ENCODE measurements at regions not wholly inside any gene's neighbourhood (a gene's known extent, or its start where the extent isn't known, plus 50 kb on each side); places are given as distances from the start of the nearest gene placed in this dataset.

GRCh38 chr2:5322396-5322795, 369.8 kb upstream of the SOX11 start:
- ATAC-seq (no peak), DNase-seq (no peak)
- Mint-ChIP-seq H3K9me3 (peaks cover 14% of the 10 kb centered on the region), H3K27ac (no peak overlapping the region), H3K27me3 (no peaks in the 10 kb centered on the region), H3K36me3 (ENCODE audit: low read depth) (no peaks in the 10 kb centered on the region), H3K4me3 (no peak overlapping the region), H3K4me1 (no peaks in the 10 kb centered on the region)

GRCh38 chr2:5325523-5325922, 366.7 kb upstream of the SOX11 start:
- Mint-ChIP-seq H3K27me3 (no peaks in the 10 kb centered on the region), H3K27ac (no peak overlapping the region), H3K9me3 (peaks cover 10% of the 10 kb centered on the region), H3K36me3 (ENCODE audit: low read depth) (no peaks in the 10 kb centered on the region), H3K4me3 (no peak overlapping the region), H3K4me1 (no peaks in the 10 kb centered on the region)
- DNase-seq (no peak), ATAC-seq (no peak)

DNA sequence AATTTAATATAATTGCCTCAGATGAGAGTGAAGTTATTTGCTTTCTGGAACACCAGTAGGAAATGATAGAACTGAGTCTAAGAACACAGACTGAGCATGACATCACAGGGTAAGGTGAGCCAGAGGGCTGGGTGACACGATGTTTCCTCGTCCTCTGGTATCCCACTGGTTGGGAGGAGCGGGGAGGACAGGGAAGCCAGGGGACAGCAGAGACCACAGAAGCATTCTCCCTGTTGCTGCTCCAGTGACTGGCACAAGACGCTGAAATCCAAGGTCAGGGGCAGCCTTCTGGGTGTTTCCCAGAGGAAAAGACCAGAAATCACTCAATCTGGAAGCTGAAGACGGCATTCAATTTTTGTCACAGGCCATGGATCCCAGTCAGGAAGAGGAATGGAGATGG, 363.4 kb upstream of the SOX11 start:
- H3K27me3 Mint-ChIP-seq, result no peaks in the 10 kb centered on the region
- no peaks in the 10 kb centered on the region for H3K4me1 Mint-ChIP-seq
- no peaks in the 10 kb centered on the region for H3K36me3 Mint-ChIP-seq (ENCODE audit: low read depth)
- no peak overlapping the region for H3K4me3 Mint-ChIP-seq
- H3K27ac Mint-ChIP-seq, result no peak overlapping the region
- no peak for ATAC-seq
- H3K9me3 Mint-ChIP-seq, result peaks cover 4% of the 10 kb centered on the region
- DNase-seq, result no peak

DNA sequence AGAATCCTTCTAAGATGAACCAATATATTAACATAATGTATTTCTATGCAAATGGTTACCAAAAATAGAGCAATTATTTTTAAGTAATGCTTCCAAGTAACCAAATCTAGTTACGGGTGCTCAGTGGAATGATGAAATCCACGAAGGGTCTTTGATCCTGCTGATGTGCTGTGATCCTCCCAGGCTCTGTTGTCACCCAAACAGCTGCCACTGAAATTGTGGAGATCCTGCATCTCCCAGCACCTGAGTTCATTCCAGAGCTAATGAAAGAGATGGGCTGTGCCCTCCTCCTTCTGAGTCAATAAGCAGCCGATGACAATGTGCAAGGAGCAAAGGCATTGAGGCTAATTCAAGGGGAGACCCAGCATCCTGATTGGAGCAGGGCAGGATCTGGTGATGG, 362.4 kb upstream of the SOX11 start:
- no peaks in the 10 kb centered on the region for H3K27me3 Mint-ChIP-seq
- no peaks in the 10 kb centered on the region for H3K4me1 Mint-ChIP-seq
- no peak overlapping the region for H3K4me3 Mint-ChIP-seq
- H3K27ac Mint-ChIP-seq, result no peak overlapping the region
- no peaks in the 10 kb centered on the region for H3K36me3 Mint-ChIP-seq (ENCODE audit: low read depth)
- H3K9me3 Mint-ChIP-seq, result no peaks in the 10 kb centered on the region
- DNase-seq, result no peak
- no peak for ATAC-seq

- no peaks in the 10 kb centered on the region for H3K9me3 Mint-ChIP-seq
- DNase-seq (no peak), ATAC-seq (no peak)
- H3K4me3 Mint-ChIP-seq, result no peak overlapping the region
- H3K4me1 Mint-ChIP-seq, result no peaks in the 10 kb centered on the region
- no peak overlapping the region for H3K27ac Mint-ChIP-seq
- no peaks in the 10 kb centered on the region for H3K36me3 Mint-ChIP-seq (ENCODE audit: low read depth)
- no peaks in the 10 kb centered on the region for H3K27me3 Mint-ChIP-seq
Observed at GRCh38 chr2:5330961-5331360, 361.2 kb upstream of the SOX11 start.

- H3K27me3 Mint-ChIP-seq, result no peaks in the 10 kb centered on the region
- H3K4me1 Mint-ChIP-seq, result no peaks in the 10 kb centered on the region
- DNase-seq (no peak), ATAC-seq (no peak)
- no peak overlapping the region for H3K4me3 Mint-ChIP-seq
- H3K36me3 Mint-ChIP-seq (ENCODE audit: low read depth), result no peaks in the 10 kb centered on the region
- H3K27ac Mint-ChIP-seq, result no peak overlapping the region
- no peaks in the 10 kb centered on the region for H3K9me3 Mint-ChIP-seq
Observed at GRCh38 chr2:5332925-5333324, 359.3 kb upstream of the SOX11 start.

DNA sequence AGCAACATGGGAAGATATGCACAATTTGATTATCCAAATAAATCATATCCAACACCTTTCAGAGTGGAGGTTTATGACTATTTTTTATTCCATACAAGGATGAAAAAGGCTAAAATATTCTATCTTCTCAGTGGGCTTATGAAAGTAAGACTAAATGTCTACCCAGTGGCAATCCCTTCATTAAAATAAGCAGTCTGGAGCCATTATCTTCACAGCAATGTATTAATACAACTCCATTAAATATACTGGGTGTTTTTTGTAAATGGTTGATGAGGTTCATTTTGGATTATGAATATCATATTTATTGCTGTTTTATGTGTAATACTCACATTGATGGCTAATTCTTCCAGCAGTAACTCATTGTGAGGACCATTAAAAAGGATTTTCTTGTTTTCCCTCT, 352.7 kb upstream of the SOX11 start:
- Mint-ChIP-seq H3K36me3 (ENCODE audit: low read depth) (no peaks in the 10 kb centered on the region), H3K9me3 (peaks cover 8% of the 10 kb centered on the region), H3K27ac (no peak overlapping the region), H3K4me3 (no peak overlapping the region), H3K27me3 (no peaks in the 10 kb centered on the region), H3K4me1 (no peaks in the 10 kb centered on the region)
- ATAC-seq (no peak), DNase-seq (no peak)

DNA sequence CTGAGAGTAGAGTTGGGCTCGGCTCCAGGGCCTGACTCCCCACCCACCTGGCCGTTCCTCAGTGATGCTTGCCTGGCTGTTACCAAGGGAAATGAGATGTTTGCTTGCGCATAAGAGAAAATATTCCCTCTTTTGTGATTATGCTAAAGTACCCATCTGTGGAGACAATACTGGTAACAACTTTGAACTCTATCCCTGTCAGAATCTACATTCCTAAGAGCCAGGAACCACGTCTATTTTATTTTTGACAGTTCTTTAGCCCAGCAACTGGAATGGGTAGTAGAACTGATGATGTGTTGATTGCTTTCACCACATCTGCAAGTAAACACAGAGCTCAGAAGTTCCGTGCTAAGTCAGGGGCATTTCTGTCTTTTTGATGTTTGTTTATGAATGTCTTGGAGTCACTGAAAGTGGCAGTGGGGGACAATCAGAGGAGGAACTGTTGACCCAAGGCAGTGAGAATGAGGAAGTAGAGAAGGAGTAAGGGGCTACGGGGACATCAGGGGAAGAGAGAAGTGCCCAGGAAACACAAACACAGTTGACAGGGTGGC, 348.3 kb upstream of the SOX11 start:
- no peak overlapping the region for H3K27ac Mint-ChIP-seq
- no peaks in the 10 kb centered on the region for H3K36me3 Mint-ChIP-seq (ENCODE audit: low read depth)
- peaks cover 6% of the 10 kb centered on the region for H3K9me3 Mint-ChIP-seq
- no peaks in the 10 kb centered on the region for H3K4me1 Mint-ChIP-seq
- DNase-seq (no peak), ATAC-seq (no peak)
- H3K4me3 Mint-ChIP-seq, result no peak overlapping the region
- no peaks in the 10 kb centered on the region for H3K27me3 Mint-ChIP-seq

DNA sequence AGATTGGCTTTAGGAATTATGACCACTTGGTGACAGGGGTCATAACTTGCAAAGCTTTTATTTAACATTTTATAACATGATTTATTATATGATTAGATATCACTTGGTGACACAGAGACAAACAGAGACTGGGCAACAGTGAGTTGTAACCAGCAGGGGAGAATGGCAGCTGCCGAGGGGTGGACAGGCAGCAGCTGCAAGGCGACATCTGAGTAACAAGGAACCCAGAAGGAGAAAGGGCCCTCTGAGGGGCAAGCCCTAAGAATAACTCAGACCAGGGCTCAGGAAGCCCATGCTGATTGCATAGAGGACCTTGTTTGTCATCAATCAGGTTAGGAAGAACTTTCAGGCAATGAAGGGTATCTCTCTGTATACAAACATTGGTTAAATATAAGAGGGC, 339.9 kb upstream of the SOX11 start:
- ATAC-seq, result no peak
- H3K27ac Mint-ChIP-seq, result no peak overlapping the region
- no peaks in the 10 kb centered on the region for H3K4me1 Mint-ChIP-seq
- no peak overlapping the region for H3K4me3 Mint-ChIP-seq
- H3K9me3 Mint-ChIP-seq, result no peaks in the 10 kb centered on the region
- no peak for DNase-seq
- no peaks in the 10 kb centered on the region for H3K27me3 Mint-ChIP-seq
- H3K36me3 Mint-ChIP-seq (ENCODE audit: low read depth), result no peaks in the 10 kb centered on the region

GRCh38 chr2:5353565-5353964, 338.6 kb upstream of the SOX11 start:
- ATAC-seq, result no peak
- H3K4me3 Mint-ChIP-seq, result no peak overlapping the region
- no peaks in the 10 kb centered on the region for H3K36me3 Mint-ChIP-seq (ENCODE audit: low read depth)
- H3K27me3 Mint-ChIP-seq, result no peaks in the 10 kb centered on the region
- no peaks in the 10 kb centered on the region for H3K9me3 Mint-ChIP-seq
- no peak for DNase-seq
- H3K27ac Mint-ChIP-seq, result no peak overlapping the region
- H3K4me1 Mint-ChIP-seq, result no peaks in the 10 kb centered on the region

DNA sequence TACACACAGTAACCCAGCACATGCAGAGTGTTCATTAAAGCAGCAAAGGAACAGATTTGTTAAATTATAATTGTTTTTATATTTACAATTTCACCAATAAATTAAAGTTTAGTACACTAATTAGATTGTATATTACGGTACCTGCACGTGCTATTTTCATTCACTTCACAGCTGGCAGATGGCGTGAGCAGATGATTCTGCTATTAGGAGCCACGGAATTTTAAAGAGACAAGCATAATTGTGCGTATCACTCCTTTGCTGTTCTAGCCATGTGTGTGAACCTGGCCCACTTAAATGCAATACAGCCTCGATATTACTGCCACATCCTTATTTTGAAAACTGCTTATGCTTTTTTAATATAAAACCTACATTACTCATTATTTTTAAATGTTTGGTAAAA, 332.8 kb upstream of the SOX11 start:
- DNase-seq (no peak), ATAC-seq (no peak)
- Mint-ChIP-seq H3K9me3 (peaks cover 3% of the 10 kb centered on the region), H3K36me3 (ENCODE audit: low read depth) (no peaks in the 10 kb centered on the region), H3K4me1 (no peaks in the 10 kb centered on the region), H3K27me3 (no peaks in the 10 kb centered on the region), H3K27ac (no peak overlapping the region), H3K4me3 (no peak overlapping the region)

GRCh38 chr2:5360081-5360480, 332.1 kb upstream of the SOX11 start:
- Mint-ChIP-seq H3K4me3 (no peak overlapping the region), H3K36me3 (ENCODE audit: low read depth) (no peaks in the 10 kb centered on the region), H3K9me3 (peaks cover 3% of the 10 kb centered on the region), H3K27ac (no peak overlapping the region), H3K4me1 (no peaks in the 10 kb centered on the region), H3K27me3 (no peaks in the 10 kb centered on the region)
- ATAC-seq (no peak), DNase-seq (no peak)

DNA sequence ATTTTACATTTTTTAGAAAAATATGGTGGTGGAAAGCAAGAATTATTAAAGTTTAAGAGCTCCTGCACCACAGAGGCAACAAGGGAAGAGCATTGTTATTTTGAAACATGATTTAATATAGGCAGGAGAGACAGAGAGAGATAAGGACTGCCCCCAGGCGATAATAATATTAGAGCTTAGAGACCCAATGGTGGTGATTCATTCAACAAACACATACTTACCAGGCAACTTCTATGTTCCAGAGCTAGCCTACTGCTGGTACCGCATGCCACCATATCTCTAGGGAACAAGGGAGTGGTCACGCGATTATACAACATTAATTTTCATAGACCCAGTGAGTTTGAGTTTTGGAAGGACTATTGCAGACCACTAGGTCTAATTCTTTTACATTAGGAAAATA, 327.8 kb upstream of the SOX11 start:
- no peaks in the 10 kb centered on the region for H3K36me3 Mint-ChIP-seq (ENCODE audit: low read depth)
- no peaks in the 10 kb centered on the region for H3K9me3 Mint-ChIP-seq
- no peaks in the 10 kb centered on the region for H3K27me3 Mint-ChIP-seq
- H3K4me1 Mint-ChIP-seq, result no peaks in the 10 kb centered on the region
- H3K27ac Mint-ChIP-seq, result no peak overlapping the region
- no peak overlapping the region for H3K4me3 Mint-ChIP-seq
- DNase-seq, result no peak
- ATAC-seq, result no peak

- Mint-ChIP-seq H3K27me3 (no peaks in the 10 kb centered on the region), H3K9me3 (no peaks in the 10 kb centered on the region), H3K36me3 (ENCODE audit: low read depth) (no peaks in the 10 kb centered on the region), H3K4me1 (no peaks in the 10 kb centered on the region), H3K27ac (no peak overlapping the region), H3K4me3 (no peak overlapping the region)
- ATAC-seq (peak; percentile 76), DNase-seq (peak; percentile 74)
Observed at GRCh38 chr2:5365871-5366461, 326.2 kb upstream of the SOX11 start.

- H3K36me3 Mint-ChIP-seq (ENCODE audit: low read depth), result no peaks in the 10 kb centered on the region
- H3K9me3 Mint-ChIP-seq, result no peaks in the 10 kb centered on the region
- ATAC-seq (no peak), DNase-seq (no peak)
- no peak overlapping the region for H3K4me3 Mint-ChIP-seq
- H3K27ac Mint-ChIP-seq, result no peak overlapping the region
- no peaks in the 10 kb centered on the region for H3K4me1 Mint-ChIP-seq
- H3K27me3 Mint-ChIP-seq, result no peaks in the 10 kb centered on the region
Observed at GRCh38 chr2:5367321-5367720, 324.9 kb upstream of the SOX11 start.

DNA sequence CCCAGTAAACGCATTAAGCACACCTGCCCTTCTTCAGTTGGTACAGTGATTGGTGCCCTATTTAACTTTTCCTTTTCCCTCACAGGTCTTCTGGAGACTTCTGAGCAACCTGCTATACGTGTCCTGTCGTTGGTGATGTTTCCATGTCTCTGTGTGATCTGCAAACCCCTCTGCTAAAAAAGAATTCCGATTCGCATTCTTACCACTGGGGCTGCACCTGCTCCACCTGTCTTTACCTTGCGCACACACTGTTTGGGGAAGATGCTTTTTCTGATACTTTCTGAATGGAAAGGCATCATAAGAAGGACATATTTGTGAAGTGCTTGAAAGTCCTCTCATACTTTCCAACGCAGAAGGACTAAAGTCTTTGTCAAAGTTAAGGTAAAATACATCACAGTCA, 323.9 kb upstream of the SOX11 start:
- H3K27ac Mint-ChIP-seq, result no peak overlapping the region
- ATAC-seq, result no peak
- no peaks in the 10 kb centered on the region for H3K4me1 Mint-ChIP-seq
- no peak for DNase-seq
- H3K27me3 Mint-ChIP-seq, result no peaks in the 10 kb centered on the region
- H3K36me3 Mint-ChIP-seq (ENCODE audit: low read depth), result no peaks in the 10 kb centered on the region
- H3K4me3 Mint-ChIP-seq, result no peak overlapping the region
- H3K9me3 Mint-ChIP-seq, result no peaks in the 10 kb centered on the region
